ENCODE measurements at regions not wholly inside any gene's neighbourhood (a gene's known extent, or its start where the extent isn't known, plus 50 kb on each side); places are given as distances from the start of the nearest gene placed in this dataset.
"Not testable (repeated sequence)": the region's sequence is repeated elsewhere in the genome, so short reads cannot be mapped to it uniquely, and the experiment has no call there.

DNA sequence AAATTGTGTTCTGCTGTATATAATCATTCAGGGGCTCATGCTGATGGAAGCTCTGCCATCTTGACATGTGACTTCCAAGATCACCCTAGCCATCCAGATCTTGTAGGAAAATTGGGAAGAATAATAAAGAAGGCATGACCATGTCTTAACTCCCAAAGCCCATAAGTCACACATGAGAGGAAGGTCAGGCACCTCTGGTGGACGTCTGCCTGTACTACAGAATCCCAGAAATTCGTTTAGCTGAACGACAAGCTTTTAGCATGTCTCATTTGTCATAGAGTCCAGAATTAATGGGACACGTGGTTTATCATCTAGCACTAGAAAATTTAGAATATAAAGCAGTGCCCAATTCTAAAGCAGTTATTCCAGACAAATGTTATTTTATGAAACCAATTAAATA lies 212.7 kb downstream of the CENPC start:
- no peak for DNase-seq (ENCODE audit: low read depth)
- H3K4me3 ChIP-seq (ENCODE audit: low read depth, low read length), result no peak overlapping the region
- TF ChIP-seq, protein P1, sequence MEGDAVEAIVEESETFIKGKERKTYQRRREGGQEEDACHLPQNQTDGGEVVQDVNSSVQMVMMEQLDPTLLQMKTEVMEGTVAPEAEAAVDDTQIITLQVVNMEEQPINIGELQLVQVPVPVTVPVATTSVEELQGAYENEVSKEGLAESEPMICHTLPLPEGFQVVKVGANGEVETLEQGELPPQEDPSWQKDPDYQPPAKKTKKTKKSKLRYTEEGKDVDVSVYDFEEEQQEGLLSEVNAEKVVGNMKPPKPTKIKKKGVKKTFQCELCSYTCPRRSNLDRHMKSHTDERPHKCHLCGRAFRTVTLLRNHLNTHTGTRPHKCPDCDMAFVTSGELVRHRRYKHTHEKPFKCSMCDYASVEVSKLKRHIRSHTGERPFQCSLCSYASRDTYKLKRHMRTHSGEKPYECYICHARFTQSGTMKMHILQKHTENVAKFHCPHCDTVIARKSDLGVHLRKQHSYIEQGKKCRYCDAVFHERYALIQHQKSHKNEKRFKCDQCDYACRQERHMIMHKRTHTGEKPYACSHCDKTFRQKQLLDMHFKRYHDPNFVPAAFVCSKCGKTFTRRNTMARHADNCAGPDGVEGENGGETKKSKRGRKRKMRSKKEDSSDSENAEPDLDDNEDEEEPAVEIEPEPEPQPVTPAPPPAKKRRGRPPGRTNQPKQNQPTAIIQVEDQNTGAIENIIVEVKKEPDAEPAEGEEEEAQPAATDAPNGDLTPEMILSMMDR (conservative IDR thresholded peaks at IDR 0.05; ENCODE audit: low read depth, low read length), result peak; percentile 61

GRCh38 chr4:67328393-67328792 lies 216.9 kb downstream of the CENPC start:
- TF ChIP-seq, protein P1 (conservative IDR thresholded peaks at IDR 0.05; ENCODE audit: low read depth, low read length), result no peak
- no peak for DNase-seq (ENCODE audit: low read depth)

DNA sequence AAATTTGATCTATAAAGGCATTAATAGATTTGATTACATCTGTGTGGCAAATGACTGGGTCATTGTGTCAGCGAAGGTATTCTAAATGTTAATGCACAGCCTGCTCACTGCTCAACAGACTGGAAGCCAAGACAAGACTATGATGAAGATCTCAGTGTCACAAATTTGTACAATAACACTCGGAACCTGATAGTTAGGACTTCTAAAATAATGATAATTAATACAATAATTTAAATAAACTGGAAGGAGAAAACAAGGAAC lies 217.4 kb downstream of the CENPC start:
- TF ChIP-seq, protein P1 (conservative IDR thresholded peaks at IDR 0.05; ENCODE audit: low read depth, low read length), result no peak
- no peak overlapping the region for H3K4me3 ChIP-seq (ENCODE audit: low read depth, low read length)
- no peak for DNase-seq (ENCODE audit: low read depth)

More at GRCh38 chr4:67328393-67328792, 216.9 kb downstream of the CENPC start:
- H3K4me3 ChIP-seq (ENCODE audit: low read depth, low read length), result no peak overlapping the region

GRCh38 chr4:67327245-67328017 lies 217.9 kb downstream of the CENPC start:
- no peak overlapping the region for H3K4me3 ChIP-seq (ENCODE audit: low read depth, low read length)
- peak; percentile 3 for DNase-seq (ENCODE audit: low read depth)
- TF ChIP-seq, protein P1 (conservative IDR thresholded peaks at IDR 0.05; ENCODE audit: low read depth, low read length), result peak; percentile 94

DNA sequence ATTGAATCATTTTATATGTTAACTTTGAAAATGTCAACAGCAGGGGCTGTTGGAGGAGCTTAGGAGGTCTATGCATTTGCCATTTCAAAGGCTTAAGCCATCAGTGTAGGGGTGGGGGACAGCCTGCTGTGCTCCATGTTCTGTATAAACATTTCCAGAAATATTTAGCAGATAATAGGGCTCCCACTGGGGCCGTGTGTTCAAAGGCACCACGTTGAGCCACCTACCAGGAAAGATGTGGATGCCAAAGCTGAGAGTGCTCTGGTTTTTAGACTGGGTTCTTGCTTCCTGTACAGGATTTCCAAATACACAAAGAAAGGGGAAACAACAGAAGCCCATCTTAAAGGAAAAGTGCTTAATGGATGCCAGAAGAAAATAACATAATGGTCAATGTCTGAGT lies 219.5 kb downstream of the CENPC start:
- no peak overlapping the region for H3K4me3 ChIP-seq (ENCODE audit: low read depth, low read length)
- TF ChIP-seq, protein P1 (conservative IDR thresholded peaks at IDR 0.05; ENCODE audit: low read depth, low read length), result no peak
- DNase-seq (ENCODE audit: low read depth), result no peak

- DNase-seq (ENCODE audit: low read depth), result no peak
- H3K4me3 ChIP-seq (ENCODE audit: low read depth, low read length), result no peak overlapping the region
- TF ChIP-seq, protein P1 (conservative IDR thresholded peaks at IDR 0.05; ENCODE audit: low read depth, low read length), result no peak
Observed at GRCh38 chr4:67320645-67321044, 224.7 kb downstream of the CENPC start.

- H3K4me3 ChIP-seq (ENCODE audit: low read depth, low read length); DNase-seq (ENCODE audit: low read depth): not testable (repeated sequence)
Observed at GRCh38 chr4:67319607-67320006, 225.7 kb downstream of the CENPC start.

DNA sequence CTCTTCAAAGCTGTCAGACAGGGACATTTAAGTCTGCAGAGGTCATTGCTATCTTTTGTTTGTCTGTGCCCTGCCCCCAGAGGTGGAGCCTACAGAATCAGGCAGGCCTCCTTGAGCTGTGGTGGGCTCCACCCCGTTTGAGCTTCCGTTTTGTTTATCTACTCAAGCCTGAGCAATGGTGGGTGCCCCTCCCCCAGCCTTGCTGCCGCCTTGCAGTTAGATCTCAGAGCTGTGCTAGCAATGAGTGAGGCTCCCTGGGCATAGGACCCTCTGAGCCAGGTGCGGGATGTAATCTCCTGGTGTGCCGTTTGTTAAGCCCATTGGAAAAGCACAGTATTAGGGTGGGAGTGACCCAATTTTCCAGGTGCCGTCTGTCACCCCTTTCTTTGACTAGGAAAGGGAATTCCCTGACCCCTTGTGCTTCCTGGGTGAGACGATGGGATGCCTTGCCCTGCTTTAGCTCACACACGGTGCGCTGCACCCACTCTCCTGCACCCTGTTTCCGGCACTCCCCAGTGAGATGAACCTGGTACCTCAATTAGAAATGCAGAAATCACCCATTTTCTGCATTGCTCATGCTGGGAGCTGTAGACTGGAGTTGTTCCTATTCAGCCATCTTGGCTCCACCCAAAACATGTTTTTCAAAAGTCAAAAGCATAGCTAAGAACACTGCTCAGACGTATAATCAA lies 244.7 kb downstream of the CENPC start:
- DNase-seq (ENCODE audit: low read depth); H3K4me3 ChIP-seq (ENCODE audit: low read depth, low read length): not testable (repeated sequence)
